OCI-LY7 (cell line): ENCODE measurements at regions not wholly inside any gene's neighbourhood (a gene's known extent, or its start where the extent isn't known, plus 50 kb on each side); places are given as distances from the start of the nearest gene placed in this dataset.

Experiments used
- EZH2phosphoT487 ChIP-seq: fragments of 200-600 bp; sonication (generic); IDR thresholded peaks from 2 replicates; pipeline ENCODE4 v1.6.1; 2018; ENCODE audit warnings: low read depth, borderline replicate concordance, mild to moderate bottlenecking, mixed run types, antibody characterized with exemption, low read length, moderate library complexity, mixed read lengths
- TF ChIP-seq, protein P1 (sequence below): fragments of 200-600 bp; sonication (generic); conservative IDR thresholded peaks from 2 replicates; pipeline ENCODE4 v1.5.1; 2014; ENCODE audit warnings: mild to moderate bottlenecking, antibody characterized with exemption, low read length, moderate library complexity, mixed read lengths

DNA sequence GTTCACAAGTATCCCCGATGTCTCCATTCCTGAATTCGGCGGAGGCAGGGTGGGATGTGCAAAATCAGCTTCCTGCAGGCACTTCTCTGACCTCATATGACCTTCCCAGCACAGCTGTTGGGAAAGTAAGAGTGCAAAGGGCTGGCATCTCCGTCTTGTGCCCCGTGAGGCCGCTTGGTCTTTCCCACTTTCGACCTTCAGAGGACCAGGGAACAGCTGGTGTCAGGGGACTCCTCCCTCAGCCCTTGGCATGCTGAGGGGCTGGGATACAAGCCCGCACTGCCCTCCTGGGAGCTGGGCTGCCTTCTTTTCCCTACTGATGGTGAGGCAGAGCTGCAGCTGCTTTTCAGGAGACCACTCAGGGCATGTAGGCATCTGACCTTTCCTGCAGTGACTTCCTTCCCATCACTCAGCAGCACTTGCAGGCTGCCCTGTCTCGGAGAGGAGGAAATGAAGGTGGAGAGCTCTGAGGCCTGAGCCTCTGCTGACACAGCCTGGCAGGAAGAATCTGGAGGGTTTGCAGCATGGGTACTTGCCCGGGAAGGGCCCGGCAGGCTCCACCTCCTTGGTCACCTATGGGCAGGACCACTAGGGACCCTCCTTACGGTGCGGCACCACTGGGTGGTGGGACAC, 277.2 kb upstream of the HS6ST1 start:
- TF ChIP-seq, protein P1, sequence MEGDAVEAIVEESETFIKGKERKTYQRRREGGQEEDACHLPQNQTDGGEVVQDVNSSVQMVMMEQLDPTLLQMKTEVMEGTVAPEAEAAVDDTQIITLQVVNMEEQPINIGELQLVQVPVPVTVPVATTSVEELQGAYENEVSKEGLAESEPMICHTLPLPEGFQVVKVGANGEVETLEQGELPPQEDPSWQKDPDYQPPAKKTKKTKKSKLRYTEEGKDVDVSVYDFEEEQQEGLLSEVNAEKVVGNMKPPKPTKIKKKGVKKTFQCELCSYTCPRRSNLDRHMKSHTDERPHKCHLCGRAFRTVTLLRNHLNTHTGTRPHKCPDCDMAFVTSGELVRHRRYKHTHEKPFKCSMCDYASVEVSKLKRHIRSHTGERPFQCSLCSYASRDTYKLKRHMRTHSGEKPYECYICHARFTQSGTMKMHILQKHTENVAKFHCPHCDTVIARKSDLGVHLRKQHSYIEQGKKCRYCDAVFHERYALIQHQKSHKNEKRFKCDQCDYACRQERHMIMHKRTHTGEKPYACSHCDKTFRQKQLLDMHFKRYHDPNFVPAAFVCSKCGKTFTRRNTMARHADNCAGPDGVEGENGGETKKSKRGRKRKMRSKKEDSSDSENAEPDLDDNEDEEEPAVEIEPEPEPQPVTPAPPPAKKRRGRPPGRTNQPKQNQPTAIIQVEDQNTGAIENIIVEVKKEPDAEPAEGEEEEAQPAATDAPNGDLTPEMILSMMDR = no peak
- TF ChIP-seq EZH2phosphoT487 = no peak
